Mesenchymal stem cell (in vitro differentiated cells and primary cell): ENCODE measurements at regions not wholly inside any gene's neighbourhood (a gene's known extent, or its start where the extent isn't known, plus 50 kb on each side); places are given as distances from the start of the nearest gene placed in this dataset.
"Not testable (repeated sequence)": the region's sequence is repeated elsewhere in the genome, so short reads cannot be mapped to it uniquely, and the experiment has no call there.

Experiments
- DNase-seq: peaks from one replicate; pipeline ENCODE4 v3.0.0-alpha.2; 2013
- H2AFZ ChIP-seq: one replicate; pipeline ENCODE4 v1.6.1; 2013; ENCODE audit warnings: low read depth, mild to moderate bottlenecking, control low read depth, inconsistent platforms, low read length, moderate library complexity
- H2AK5ac ChIP-seq: 2 replicates; pipeline ENCODE4 v1.6.1; 2013; ENCODE audit warnings: low read length, moderate library complexity, mild to moderate bottlenecking, inconsistent platforms; ENCODE audit not compliant: severe bottlenecking
- H2BK120ac ChIP-seq: one replicate; pipeline ENCODE4 v1.6.1; 2013; ENCODE audit warnings: low read depth, mild to moderate bottlenecking, inconsistent platforms, low read length, moderate library complexity
- H2BK12ac ChIP-seq, 2 experiments: one replicate each; pipeline ENCODE4 v1.6.1; 2013; ENCODE audit warnings: inconsistent platforms in 2 of 2, low read length in 2 of 2, mild to moderate bottlenecking in 2 of 2, moderate library complexity in 2 of 2, control low read depth in 1 of 2
- H2BK15ac ChIP-seq: one replicate; pipeline ENCODE4 v1.6.1; 2013; ENCODE audit warnings: mild to moderate bottlenecking, low read depth, inconsistent platforms; ENCODE audit not compliant: poor library complexity, severe bottlenecking
- H2BK5ac ChIP-seq: 2 replicates; pipeline ENCODE4 v1.6.1; 2013; ENCODE audit warnings: low read depth, mild to moderate bottlenecking, low read length, control low read depth, inconsistent platforms; ENCODE audit not compliant: poor library complexity, severe bottlenecking
- H3K14ac ChIP-seq, 2 experiments: one replicate each; pipeline ENCODE4 v1.6.1; 2013; ENCODE audit warnings: inconsistent platforms in 2 of 2, low read length in 2 of 2, control low read depth in 1 of 2, mild to moderate bottlenecking in 1 of 2, moderate library complexity in 1 of 2
- H3K18ac ChIP-seq, 2 experiments: one replicate each; pipeline ENCODE4 v1.6.1; 2013; ENCODE audit warnings: inconsistent platforms in 2 of 2, low read length in 2 of 2, control low read depth in 1 of 2, low read depth in 1 of 2, mild to moderate bottlenecking in 1 of 2
- H3K23ac ChIP-seq, 2 experiments: one replicate each; pipeline ENCODE4 v1.6.1; 2013; ENCODE audit warnings: inconsistent platforms in 2 of 2, low read length in 2 of 2, mild to moderate bottlenecking in 2 of 2, moderate library complexity in 2 of 2, control low read depth in 1 of 2
- H3K27ac ChIP-seq: 2 replicates; pipeline ENCODE4 v1.5.1; 2013; ENCODE audit warnings: mild to moderate bottlenecking, moderate library complexity, low read length, control low read depth, inconsistent platforms; ENCODE audit not compliant: poor library complexity, severe bottlenecking
- H3K27me3 ChIP-seq, 2 experiments: 2 replicates each; pipeline versions ENCODE4 v1.6.1 to v1.7.0; 2013; ENCODE audit warnings: low read length in 2 of 2, mild to moderate bottlenecking in 2 of 2, moderate library complexity in 2 of 2, control low read depth in 1 of 2, inconsistent platforms in 1 of 2; ENCODE audit not compliant: control insufficient read depth in 1 of 2, insufficient read depth in 1 of 2
- H3K36me3 ChIP-seq, 2 experiments: 2 replicates each; pipeline versions ENCODE4 v1.6.1 to v1.7.0; 2013; ENCODE audit warnings: low read length in 2 of 2, control low read depth in 1 of 2, inconsistent platforms in 1 of 2, low read depth in 1 of 2, mild to moderate bottlenecking in 1 of 2; ENCODE audit not compliant: insufficient read depth in 2 of 2, control insufficient read depth in 1 of 2
- H3K4ac ChIP-seq, 2 experiments: one replicate each; pipeline ENCODE4 v1.6.1; 2013; ENCODE audit warnings: inconsistent platforms in 2 of 2, low read length in 2 of 2, mild to moderate bottlenecking in 2 of 2, moderate library complexity in 2 of 2, control low read depth in 1 of 2, low read depth in 1 of 2
- H3K4me1 ChIP-seq: 2 replicates; pipeline ENCODE4 v1.6.1; 2013; ENCODE audit warnings: low read depth, low read length, control low read depth; ENCODE audit not compliant: control insufficient read depth, insufficient read depth
- H3K4me2 ChIP-seq: 2 replicates; pipeline ENCODE4 v1.6.1; 2013; ENCODE audit warnings: low read length, mild to moderate bottlenecking, inconsistent platforms; ENCODE audit not compliant: poor library complexity, severe bottlenecking
- H3K4me3 ChIP-seq, 2 experiments: 2 replicates each; pipeline versions ENCODE4 v1.5.1 to v1.7.0; 2013; ENCODE audit warnings: low read length in 2 of 2, mild to moderate bottlenecking in 2 of 2, control low read depth in 1 of 2, low read depth in 1 of 2; ENCODE audit not compliant: insufficient read depth in 1 of 2
- H3K79me1 ChIP-seq: replicated peaks from 2 replicates; pipeline ENCODE4 v1.6.1; 2013; ENCODE audit warnings: mild to moderate bottlenecking, control low read depth, low read length, inconsistent platforms; ENCODE audit not compliant: poor library complexity, severe bottlenecking
- H3K9ac ChIP-seq: 2 replicates; pipeline ENCODE4 v1.7.0; 2013; ENCODE audit warnings: mild to moderate bottlenecking, low read length, moderate library complexity
- H3K9me3 ChIP-seq: 2 replicates; pipeline ENCODE4 v1.7.0; 2013; ENCODE audit warnings: mild to moderate bottlenecking, low read length; ENCODE audit not compliant: control insufficient read depth
- H4K8ac ChIP-seq: one replicate; pipeline ENCODE4 v1.6.1; 2013; ENCODE audit warnings: inconsistent platforms, mild to moderate bottlenecking, low read length, moderate library complexity
- H4K91ac ChIP-seq: one replicate; pipeline ENCODE4 v1.6.1; 2013; ENCODE audit warnings: mild to moderate bottlenecking, low read length, inconsistent platforms
- WGBS: methylation state at CpG from one replicate; pipeline ENCODE4 v1.1.7; 2013; ENCODE audit warnings: mixed read lengths; 5-methylcytosine and 5-hydroxymethylcytosine counted together

DNA sequence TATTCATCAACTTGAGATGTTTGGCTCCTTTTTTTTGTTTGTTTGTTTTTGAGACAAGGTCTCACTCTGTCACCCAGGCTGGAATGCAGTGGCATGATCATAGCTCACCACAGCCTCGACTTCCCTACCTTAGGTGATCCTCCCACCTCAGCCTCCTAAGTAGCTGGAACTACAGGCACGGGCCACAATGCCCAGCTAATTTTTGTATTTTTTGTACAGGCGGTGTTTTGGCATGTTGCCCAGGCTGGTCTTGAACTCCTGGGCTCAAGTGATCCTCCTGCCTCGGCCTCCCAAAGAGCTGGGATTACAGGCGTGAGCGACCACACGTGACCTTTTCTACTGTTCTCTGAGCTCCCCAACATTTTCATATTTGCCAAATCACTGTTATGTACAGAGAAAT is 79.8 kb upstream of the EEA1 start:
- H2BK5ac ChIP-seq, H3K9ac ChIP-seq, H3K18ac ChIP-seq, H3K36me3 ChIP-seq, H3K23ac ChIP-seq, H3K4me2 ChIP-seq, DNase-seq, H3K79me1 ChIP-seq, H2BK120ac ChIP-seq, H3K27me3 ChIP-seq, H2AFZ ChIP-seq, H3K27ac ChIP-seq, H2BK15ac ChIP-seq, H4K8ac ChIP-seq, H2AK5ac ChIP-seq, H3K4me1 ChIP-seq, H4K91ac ChIP-seq, H2BK12ac ChIP-seq, H3K4ac ChIP-seq, H3K9me3 ChIP-seq, H3K14ac ChIP-seq, H3K4me3 ChIP-seq: not testable (repeated sequence)
- WGBS = 91% methylated on average over 7 of the region's 7 CpGs

DNA sequence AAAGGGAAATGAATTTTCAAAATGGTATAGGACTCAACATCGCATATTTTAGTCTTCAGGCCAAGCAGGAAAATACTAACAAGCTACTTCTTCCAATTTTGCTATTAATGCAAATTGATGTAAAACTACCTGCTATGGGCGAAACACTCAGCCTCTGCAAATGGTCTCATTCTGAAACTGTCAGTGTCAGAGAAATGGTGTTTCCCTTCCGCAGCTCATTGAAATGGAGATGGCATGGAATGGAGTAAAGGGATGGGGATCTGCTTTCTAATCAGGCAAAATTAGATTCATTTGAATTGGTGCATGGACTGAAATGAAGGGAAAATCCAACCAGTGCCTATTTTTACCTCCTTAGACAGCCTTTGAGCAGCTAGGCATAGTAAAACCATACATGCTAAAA is 80.4 kb upstream of the EEA1 start:
- Histone ChIP-seq H3K4me2 (no peak overlapping the region), H3K18ac (no peak overlapping the region), H2AK5ac (no peak overlapping the region), H2BK12ac (no peak overlapping the region), H3K36me3 (no peaks in the 10 kb centered on the region), H2BK120ac (no peak overlapping the region), H4K8ac (no peak overlapping the region), H3K4me1 (no peaks in the 10 kb centered on the region), H3K9me3 (no peaks in the 10 kb centered on the region), H4K91ac (no peak overlapping the region), H3K79me1 (no peaks in the 10 kb centered on the region), H2BK5ac (no peak overlapping the region), H2BK15ac (no peak overlapping the region), H3K4ac (no peak overlapping the region), H2AFZ (no peak overlapping the region), H3K4me3 (no peak overlapping the region), H3K14ac (no peak overlapping the region), H3K27me3 (no peaks in the 10 kb centered on the region), H3K27ac (no peak overlapping the region), H3K9ac (no peak overlapping the region), H3K23ac (no peak overlapping the region)
- 97% methylated on average over 3 of the region's 3 CpGs for WGBS
- no peak for DNase-seq

DNA sequence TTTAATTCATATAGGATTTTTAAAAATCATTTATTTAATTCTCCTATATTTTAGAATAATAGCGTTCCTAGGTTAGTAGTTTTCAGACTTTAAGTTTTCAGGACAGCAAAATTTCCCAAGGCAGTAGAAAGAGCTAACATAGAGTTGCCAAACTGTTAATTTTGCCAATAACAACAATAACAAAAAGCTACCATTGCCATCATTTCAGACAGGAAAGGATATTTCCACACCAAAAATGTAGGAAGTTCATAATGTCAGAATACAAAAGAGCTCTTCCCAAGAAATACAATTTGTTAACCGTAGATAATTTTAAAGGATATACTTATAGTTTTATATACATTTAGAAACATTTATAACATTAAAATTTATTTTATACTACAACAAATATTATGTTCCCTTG is 81.4 kb upstream of the EEA1 start:
- Histone ChIP-seq H3K9me3 (no peaks in the 10 kb centered on the region), H3K27ac (no peak overlapping the region), H3K4me2 (no peak overlapping the region), H4K91ac (no peak overlapping the region), H3K9ac (no peak overlapping the region), H2BK120ac (no peak overlapping the region), H2BK15ac (no peak overlapping the region), H2BK12ac (no peak overlapping the region), H3K23ac (no peak overlapping the region), H2AK5ac (no peak overlapping the region), H3K27me3 (no peaks in the 10 kb centered on the region), H3K4me3 (no peak overlapping the region), H3K36me3 (no peaks in the 10 kb centered on the region), H3K79me1 (no peaks in the 10 kb centered on the region), H2BK5ac (no peak overlapping the region), H3K14ac (no peak overlapping the region), H4K8ac (no peak overlapping the region), H3K4me1 (peaks cover 2% of the 10 kb centered on the region), H3K18ac (no peak overlapping the region), H2AFZ (no peak overlapping the region), H3K4ac (no peak overlapping the region)
- WGBS = 100% methylated on average over 1 of the region's 2 CpGs
- no peak for DNase-seq

DNA sequence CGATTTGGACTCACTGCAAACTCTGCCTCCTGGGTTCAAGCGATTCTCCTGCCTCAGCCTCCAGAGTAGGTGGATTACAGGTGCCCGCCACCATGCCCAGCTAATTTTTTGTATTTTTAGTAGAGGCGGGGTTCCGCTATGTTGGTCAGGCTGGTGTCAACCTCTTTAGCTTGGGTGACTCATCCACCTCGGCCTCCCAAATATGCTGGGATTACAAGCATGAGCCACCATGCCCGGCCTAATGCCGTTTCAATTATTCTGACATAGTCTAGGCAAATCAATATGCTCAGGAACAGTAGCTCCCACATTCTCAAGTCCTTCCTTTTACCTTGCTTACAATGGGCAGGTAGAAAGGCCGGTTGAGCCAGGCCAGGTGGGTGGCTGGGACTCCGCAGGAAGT is 82.0 kb upstream of the EEA1 start:
- no peak for DNase-seq
- no peak overlapping the region for H2BK12ac ChIP-seq
- no peak overlapping the region for H3K23ac ChIP-seq
- H4K8ac ChIP-seq = no peak overlapping the region
- no peaks in the 10 kb centered on the region for H3K27me3 ChIP-seq
- no peak overlapping the region for H2BK5ac ChIP-seq
- H2AFZ ChIP-seq = no peak overlapping the region
- no peak overlapping the region for H3K18ac ChIP-seq
- no peak overlapping the region for H3K4me2 ChIP-seq
- no peaks in the 10 kb centered on the region for H3K36me3 ChIP-seq
- peaks cover 6% of the 10 kb centered on the region for H3K4me1 ChIP-seq
- WGBS = 81% methylated on average over 10 of the region's 10 CpGs
- H4K91ac ChIP-seq = no peak overlapping the region
- no peaks in the 10 kb centered on the region for H3K79me1 ChIP-seq
- H2BK15ac ChIP-seq = no peak overlapping the region
- no peaks in the 10 kb centered on the region for H3K9me3 ChIP-seq
- H3K14ac ChIP-seq = no peak overlapping the region
- H2BK120ac ChIP-seq = no peak overlapping the region
- H3K4ac ChIP-seq = no peak overlapping the region
- H3K9ac ChIP-seq = no peak overlapping the region
- H3K4me3 ChIP-seq = no peak overlapping the region
- peak overlapping the region; percentile 2 for H2AK5ac ChIP-seq
- H3K27ac ChIP-seq = no peak overlapping the region
